AG09319 (cell line): ENCODE measurements at regions not wholly inside any gene's neighbourhood (a gene's known extent, or its start where the extent isn't known, plus 50 kb on each side); places are given as distances from the start of the nearest gene placed in this dataset.
"Not testable (repeated sequence)": the region's sequence is repeated elsewhere in the genome, so short reads cannot be mapped to it uniquely, and the experiment has no call there.

Source experiments
- DNase-seq: peaks from one replicate; pipeline ENCODE4 v3.0.0-alpha.2; 2010; ENCODE audit warnings: low read depth; ENCODE audit errors: extremely low read depth
- TF ChIP-seq, protein P1 (sequence below): IDR thresholded peaks from 2 replicates; pipeline ENCODE4 v1.5.1; 2011; ENCODE audit warnings: low read depth, mild to moderate bottlenecking, inconsistent platforms, low read length, moderate library complexity

DNA sequence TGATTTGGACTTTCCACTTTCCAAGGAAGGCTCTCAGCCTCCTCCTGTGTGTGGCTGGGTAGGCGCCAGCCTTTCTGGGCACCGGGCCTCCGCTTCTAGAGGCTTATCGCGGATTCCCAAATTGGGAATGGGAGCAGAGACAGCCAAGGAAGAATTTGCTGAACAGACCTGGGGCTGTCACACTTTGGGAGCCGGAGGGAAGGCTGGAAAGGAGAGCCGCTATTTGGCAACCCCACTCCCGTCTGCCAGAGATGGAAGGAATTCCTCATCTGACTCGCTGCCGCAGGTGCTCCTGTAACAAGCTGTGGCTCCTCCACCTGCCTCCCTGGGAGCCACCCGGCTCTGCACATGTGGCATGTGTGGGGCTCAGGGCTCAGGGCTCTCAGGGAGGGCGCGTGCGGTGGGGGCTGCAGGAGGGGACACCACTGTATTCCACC is 50.8 kb upstream of the ECHDC3 start:
- TF ChIP-seq, protein P1, sequence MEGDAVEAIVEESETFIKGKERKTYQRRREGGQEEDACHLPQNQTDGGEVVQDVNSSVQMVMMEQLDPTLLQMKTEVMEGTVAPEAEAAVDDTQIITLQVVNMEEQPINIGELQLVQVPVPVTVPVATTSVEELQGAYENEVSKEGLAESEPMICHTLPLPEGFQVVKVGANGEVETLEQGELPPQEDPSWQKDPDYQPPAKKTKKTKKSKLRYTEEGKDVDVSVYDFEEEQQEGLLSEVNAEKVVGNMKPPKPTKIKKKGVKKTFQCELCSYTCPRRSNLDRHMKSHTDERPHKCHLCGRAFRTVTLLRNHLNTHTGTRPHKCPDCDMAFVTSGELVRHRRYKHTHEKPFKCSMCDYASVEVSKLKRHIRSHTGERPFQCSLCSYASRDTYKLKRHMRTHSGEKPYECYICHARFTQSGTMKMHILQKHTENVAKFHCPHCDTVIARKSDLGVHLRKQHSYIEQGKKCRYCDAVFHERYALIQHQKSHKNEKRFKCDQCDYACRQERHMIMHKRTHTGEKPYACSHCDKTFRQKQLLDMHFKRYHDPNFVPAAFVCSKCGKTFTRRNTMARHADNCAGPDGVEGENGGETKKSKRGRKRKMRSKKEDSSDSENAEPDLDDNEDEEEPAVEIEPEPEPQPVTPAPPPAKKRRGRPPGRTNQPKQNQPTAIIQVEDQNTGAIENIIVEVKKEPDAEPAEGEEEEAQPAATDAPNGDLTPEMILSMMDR, result no peak
- DNase-seq, result no peak

GRCh38 chr10:11689945-11690736 is 52.0 kb upstream of the ECHDC3 start:
- TF ChIP-seq, protein P1, result no peak

GRCh38 chr10:11688448-11688795 is 53.8 kb upstream of the ECHDC3 start:
- DNase-seq, result not testable (repeated sequence)

More at GRCh38 chr10:11689945-11690736, 52.0 kb upstream of the ECHDC3 start:
- DNase-seq, result no peak

DNA sequence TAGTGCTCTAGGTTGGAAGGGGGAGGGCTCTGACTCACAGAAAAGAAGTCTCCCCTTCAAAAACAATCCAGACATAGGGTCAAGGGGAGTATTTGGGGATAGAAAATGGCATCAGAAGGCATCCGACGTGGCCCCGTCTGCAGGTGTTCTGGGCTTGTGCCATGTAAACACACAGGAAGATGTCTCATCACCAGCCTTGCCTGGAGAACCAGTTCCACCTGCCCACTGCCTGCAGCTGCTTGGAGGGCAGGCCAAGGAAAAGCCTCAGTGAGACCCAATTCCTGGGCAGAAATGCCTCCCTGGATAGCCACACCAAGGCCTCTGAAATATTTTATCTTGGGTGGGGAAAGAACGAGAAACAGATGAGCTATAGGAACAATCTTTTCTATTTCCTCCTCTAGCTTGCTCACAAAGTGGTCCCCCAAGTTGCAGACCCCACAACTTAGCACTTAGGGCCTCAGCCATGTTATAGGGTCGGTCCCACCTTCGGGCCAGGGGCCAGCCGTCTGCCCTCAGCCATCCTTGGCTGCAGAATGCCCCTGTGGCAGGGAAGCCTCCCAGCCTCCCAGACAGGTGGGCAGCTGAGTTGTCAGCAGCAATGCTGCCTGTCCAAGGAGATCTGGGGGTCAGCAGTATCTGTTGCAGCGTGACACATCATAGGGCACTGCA is 54.3 kb upstream of the ECHDC3 start:
- no peak for DNase-seq
- TF ChIP-seq, protein P1, result no peak

DNA sequence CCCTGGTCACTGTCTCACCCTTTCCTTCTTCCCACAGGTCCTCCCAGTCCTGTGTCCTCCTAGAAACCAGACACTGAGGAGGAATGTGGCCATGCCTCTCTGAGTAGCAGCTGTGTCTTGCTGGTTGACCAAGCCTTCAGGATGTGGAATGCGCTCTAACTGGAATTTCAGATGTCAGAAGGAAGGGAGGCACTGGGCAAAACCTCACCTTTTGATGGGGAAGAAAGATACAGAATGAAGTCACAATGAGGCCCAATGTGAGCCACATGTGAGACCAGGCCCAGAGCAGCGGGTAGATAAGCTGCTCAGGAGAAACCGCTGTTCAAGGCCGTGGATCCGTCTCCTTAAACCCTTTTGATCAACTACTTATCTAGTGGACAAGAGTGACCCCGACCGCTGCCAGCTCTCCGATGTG is 54.8 kb upstream of the ECHDC3 start:
- no peak for DNase-seq
- TF ChIP-seq, protein P1, result no peak

DNA sequence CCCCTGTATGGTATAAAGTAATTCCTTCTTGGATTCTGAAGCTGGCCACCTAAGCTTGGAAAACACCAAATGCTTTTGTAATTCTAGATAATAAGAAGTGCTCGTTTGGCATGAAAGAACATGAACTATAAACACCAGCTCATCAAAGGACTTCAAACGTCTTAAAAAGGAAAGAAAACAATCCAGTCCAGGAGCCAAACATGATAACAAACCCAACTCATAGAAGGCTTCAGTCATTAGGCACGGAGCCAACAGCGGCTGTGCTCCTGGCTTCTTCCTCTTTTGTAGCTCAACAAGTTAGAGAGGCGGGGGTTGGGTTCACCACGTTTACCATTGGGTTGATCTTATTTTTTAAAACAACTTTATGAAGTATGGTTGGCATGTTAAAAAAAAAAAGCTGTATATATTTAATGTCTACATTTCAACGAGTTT is 56.4 kb upstream of the ECHDC3 start:
- TF ChIP-seq, protein P1, result no peak
- DNase-seq, result no peak

- TF ChIP-seq, protein P1, result no peak
- peak; percentile 24 for DNase-seq
These were observed 57.2 kb upstream of the ECHDC3 start for GRCh38 chr10:11684717-11685645.

DNA sequence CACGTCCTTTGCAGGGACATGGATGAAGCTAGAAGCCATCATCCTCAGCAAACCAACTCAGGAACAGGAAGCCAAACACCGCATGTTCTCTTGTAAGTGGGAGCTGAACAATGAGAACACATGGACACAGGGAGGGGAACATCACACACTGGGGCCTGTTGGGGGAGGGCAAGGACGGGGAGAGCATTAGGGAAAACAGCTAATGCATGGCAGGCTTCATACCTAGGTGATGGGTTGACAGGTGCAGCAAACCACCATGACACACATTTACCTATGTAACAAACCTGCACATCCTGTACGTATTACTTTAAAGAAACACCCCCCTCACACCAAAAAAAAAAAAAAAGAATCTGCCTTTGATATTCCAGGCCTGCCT is 57.9 kb upstream of the ECHDC3 start:
- DNase-seq, result not testable (repeated sequence)
